C4-2B (cell line): ENCODE measurements at regions not wholly inside any gene's neighbourhood (a gene's known extent, or its start where the extent isn't known, plus 50 kb on each side); places are given as distances from the start of the nearest gene placed in this dataset.

Source experiments
- CTCF ChIP-seq: fragments of 450-650 bp; conservative IDR thresholded peaks from 2 replicates; pipeline ENCODE4 v1.5.1; 2017; ENCODE audit warnings: mild to moderate bottlenecking
- ZFX ChIP-seq: fragments of 450-650 bp; IDR thresholded peaks from 2 replicates; pipeline ENCODE4 v1.6.1; 2017

- TF ChIP-seq CTCF (no peak), ZFX (no peak)
Measured at GRCh38 chr1:214896921-214897320, 185.6 kb upstream of the KCNK2 start.
